K562 (cell line): ENCODE measurements at regions not wholly inside any gene's neighbourhood (a gene's known extent, or its start where the extent isn't known, plus 50 kb on each side); places are given as distances from the start of the nearest gene placed in this dataset.

Experiments used
- CBFB ChIP-seq: sonication (generic); formaldehyde crosslinking; IDR thresholded peaks from 2 replicates; pipeline ENCODE4 v1.4.0; 2020; ENCODE audit warnings: mild to moderate bottlenecking, missing genetic modification reagents
- CTCF ChIP-seq, 3 experiments: IDR thresholded peaks in 2 of 3; conservative IDR thresholded peaks in 1 of 3; 2 replicates each; pipeline ENCODE4 v1.5.1; 2011 to 2012; ENCODE audit warnings: low read length in 3 of 3, mild to moderate bottlenecking in 3 of 3, control low read depth in 2 of 3, improper control_type of control experiment in 1 of 3, inconsistent platforms in 1 of 3, low read depth in 1 of 3, mixed read lengths in 1 of 3, moderate library complexity in 1 of 3; ENCODE audit not compliant: insufficient read depth in 2 of 3
- EGR1 ChIP-seq: fragments of 450-650 bp; conservative IDR thresholded peaks from 2 replicates; pipeline ENCODE4 v1.6.1; 2017; ENCODE audit warnings: mild to moderate bottlenecking
- GATAD2B ChIP-seq: fragments of 450-650 bp; IDR thresholded peaks from 2 replicates; pipeline ENCODE4 v1.6.1; 2017; ENCODE audit warnings: mild to moderate bottlenecking, borderline replicate concordance
- KAT8 ChIP-seq: fragments of 450-650 bp; IDR thresholded peaks from 2 replicates; pipeline ENCODE4 v1.6.1; 2016; ENCODE audit warnings: low read depth, mild to moderate bottlenecking
- POLR2A ChIP-seq: fragments of 450-650 bp; conservative IDR thresholded peaks from 2 replicates; pipeline ENCODE4 v1.6.1; 2016
- POLR2AphosphoS5 ChIP-seq: IDR thresholded peaks from 2 replicates; pipeline ENCODE4 v1.6.1; 2011; ENCODE audit warnings: mild to moderate bottlenecking, low read depth, low read length, moderate library complexity; ENCODE audit not compliant: control insufficient read depth, insufficient read depth
- RB1 ChIP-seq: fragments of 450-650 bp; IDR thresholded peaks from 2 replicates; pipeline ENCODE4 v1.6.1; 2017; ENCODE audit warnings: low read depth, mild to moderate bottlenecking
- YY1 ChIP-seq, 3 experiments: IDR thresholded peaks; 2 replicates each; pipeline ENCODE4 v1.6.1; 2011; ENCODE audit warnings: low read length in 2 of 3, mild to moderate bottlenecking in 2 of 3, moderate library complexity in 2 of 3, borderline replicate concordance in 1 of 3, control low read depth in 1 of 3, low read depth in 1 of 3; ENCODE audit not compliant: insufficient read depth in 3 of 3, insufficient replicate concordance in 2 of 3, control insufficient read depth in 1 of 3, insufficient read length in 1 of 3; ENCODE audit errors: extremely low read depth in 1 of 3
- ZBTB33 ChIP-seq: sonication (generic); formaldehyde crosslinking; IDR thresholded peaks from 2 replicates; pipeline ENCODE4 v1.8.1; 2023; ENCODE audit warnings: mild to moderate bottlenecking, missing genetic modification reagents
- ZFX ChIP-seq: sonication (generic); formaldehyde crosslinking; IDR thresholded peaks from 2 replicates; pipeline ENCODE4 v1.8.0; 2022; ENCODE audit warnings: mild to moderate bottlenecking, missing genetic modification reagents, moderate library complexity

GRCh38 chr10:90227786-90228185 lies 526.4 kb downstream of the KIF20B start:
- no peak for TF ChIP-seq EGR1
- TF ChIP-seq RB1, result no peak
- TF ChIP-seq POLR2AphosphoS5, result no peak
- TF ChIP-seq KAT8, result no peak
- no peak for TF ChIP-seq CBFB
- no peak for TF ChIP-seq YY1 (IDR thresholded peaks at IDR 0.05; ENCODE audit: borderline replicate concordance in 1 of 3, control insufficient read depth in 1 of 3, extremely low read depth in 1 of 3, insufficient read depth in 3 of 3, insufficient read length in 1 of 3, insufficient replicate concordance in 2 of 3, low read depth in 1 of 3, low read length in 2 of 3)
- TF ChIP-seq ZBTB33 (CRISPR knock-in tag), result no peak
- no peak for TF ChIP-seq POLR2A
- TF ChIP-seq GATAD2B, result no peak
- no peak for TF ChIP-seq ZFX (CRISPR knock-in tag)
- no peak for TF ChIP-seq CTCF (IDR thresholded peaks at IDR 0.05 in 2 of 3, conservative IDR thresholded peaks at IDR 0.05 in 1 of 3; ENCODE audit: insufficient read depth in 2 of 3, low read depth in 1 of 3, low read length in 3 of 3)
